ENCODE measurements at regions not wholly inside any gene's neighbourhood (a gene's known extent, or its start where the extent isn't known, plus 50 kb on each side); places are given as distances from the start of the nearest gene placed in this dataset.
"Not testable (repeated sequence)": the region's sequence is repeated elsewhere in the genome, so short reads cannot be mapped to it uniquely, and the experiment has no call there.

- no peak for DNase-seq (ENCODE audit: low spot score)
Measured at GRCh38 chrX:76509775-76510174, 82.3 kb downstream of the MAGEE1 start.

DNA sequence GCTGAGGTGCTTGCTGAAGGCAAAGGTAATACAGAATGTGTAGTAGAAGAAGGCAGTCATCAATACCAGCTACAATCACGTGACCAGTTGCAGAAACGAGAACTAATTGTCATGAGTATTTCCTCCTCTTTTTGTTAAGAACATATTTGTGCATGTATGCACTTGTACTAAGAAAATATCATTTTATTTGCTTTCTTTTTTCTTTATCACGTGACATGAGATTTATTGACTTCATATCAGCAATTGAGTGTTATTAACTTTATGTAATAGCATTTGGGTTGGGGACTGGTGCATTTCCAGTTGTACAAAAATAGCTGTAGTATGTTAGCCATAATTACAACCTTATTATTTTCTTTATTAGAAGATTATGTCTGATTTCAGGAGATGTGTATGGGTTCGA is 90.0 kb downstream of the MAGEE1 start:
- no peak for TF ChIP-seq CTCF (IDR thresholded peaks at IDR 0.05; ENCODE audit: extremely low read depth, insufficient read depth, missing control alignments)
- in situ Hi-C loops (cut with MboI; ENCODE audit: low pct_unique_long_range_greater_than_20kb, low sequenced_read_pairs, unreplicated experiment), result no loop called here

More at GRCh38 chrX:76509775-76510174, 82.3 kb downstream of the MAGEE1 start:
- in situ Hi-C loops (cut with MboI; ENCODE audit: low pct_unique_long_range_greater_than_20kb, low sequenced_read_pairs, unreplicated experiment), result no loop called here
- no peak for TF ChIP-seq CTCF (IDR thresholded peaks at IDR 0.05; ENCODE audit: extremely low read depth, insufficient read depth, missing control alignments)

DNA sequence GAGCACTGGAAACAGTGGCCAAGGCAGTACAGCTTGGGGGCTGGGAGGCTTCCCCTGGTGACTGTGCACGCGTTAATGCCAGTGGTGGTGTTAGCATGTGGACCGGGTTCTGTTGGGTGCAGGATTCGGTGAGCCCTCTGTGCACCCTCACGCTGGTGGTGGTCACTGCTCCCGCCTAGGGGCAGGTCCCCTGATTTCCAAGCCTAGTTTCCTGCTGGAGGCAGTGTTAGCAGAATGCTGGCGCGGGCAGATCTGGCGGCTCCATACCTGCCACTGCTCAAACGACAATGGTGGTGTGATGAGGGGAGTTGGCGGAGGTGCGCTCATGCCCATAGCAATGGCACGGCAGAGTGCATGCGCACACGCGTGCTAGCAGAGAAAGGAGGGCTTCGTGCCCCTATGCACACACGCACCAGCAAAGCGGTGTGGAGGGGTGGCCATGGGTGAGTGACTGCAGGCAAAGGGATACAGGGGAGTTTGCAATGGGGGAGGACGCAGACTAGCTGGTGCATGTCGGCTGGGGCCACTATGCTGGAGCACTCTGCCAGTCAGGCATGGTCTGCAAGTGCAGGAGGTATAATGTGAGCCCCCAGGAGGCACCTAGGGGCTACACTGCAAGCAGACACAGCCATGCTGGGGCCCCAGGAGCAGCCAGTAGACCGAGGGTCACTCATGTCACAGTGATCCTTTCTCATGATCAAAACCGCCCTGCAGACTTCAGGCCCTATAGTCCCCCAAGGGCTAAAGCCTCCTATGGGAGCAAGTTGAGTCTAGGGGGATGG is 93.0 kb downstream of the MAGEE1 start:
- in situ Hi-C loops (cut with MboI; ENCODE audit: low pct_unique_long_range_greater_than_20kb, low sequenced_read_pairs, unreplicated experiment), result no loop called here
- no peak for TF ChIP-seq CTCF (IDR thresholded peaks at IDR 0.05; ENCODE audit: extremely low read depth, insufficient read depth, missing control alignments)
- no peak for DNase-seq (ENCODE audit: low spot score)

More for the DNA sequence above, 90.0 kb downstream of the MAGEE1 start:
- no peak for DNase-seq (ENCODE audit: low spot score)

DNA sequence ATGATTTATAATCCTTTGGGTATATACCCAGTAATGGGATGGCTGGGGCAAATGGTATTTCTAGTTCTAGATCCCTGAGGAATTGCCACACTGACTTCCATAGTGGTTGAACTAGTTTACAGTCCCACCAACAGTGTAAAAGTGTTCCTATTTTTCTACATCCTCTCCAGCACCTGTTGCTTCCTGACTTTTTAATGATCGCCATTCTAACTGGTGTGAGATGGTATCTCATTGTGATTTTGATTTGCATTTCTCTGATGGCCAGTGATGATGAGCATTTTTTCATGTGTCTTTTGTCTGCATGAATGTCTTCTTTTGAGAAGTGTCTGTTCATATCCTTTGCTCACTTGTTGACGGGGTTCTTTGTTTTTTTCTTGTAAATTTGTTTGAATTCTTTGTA is 108.2 kb downstream of the MAGEE1 start:
- in situ Hi-C loops (cut with MboI; ENCODE audit: low pct_unique_long_range_greater_than_20kb, low sequenced_read_pairs, unreplicated experiment); DNase-seq (ENCODE audit: low spot score): not testable (repeated sequence)

DNA sequence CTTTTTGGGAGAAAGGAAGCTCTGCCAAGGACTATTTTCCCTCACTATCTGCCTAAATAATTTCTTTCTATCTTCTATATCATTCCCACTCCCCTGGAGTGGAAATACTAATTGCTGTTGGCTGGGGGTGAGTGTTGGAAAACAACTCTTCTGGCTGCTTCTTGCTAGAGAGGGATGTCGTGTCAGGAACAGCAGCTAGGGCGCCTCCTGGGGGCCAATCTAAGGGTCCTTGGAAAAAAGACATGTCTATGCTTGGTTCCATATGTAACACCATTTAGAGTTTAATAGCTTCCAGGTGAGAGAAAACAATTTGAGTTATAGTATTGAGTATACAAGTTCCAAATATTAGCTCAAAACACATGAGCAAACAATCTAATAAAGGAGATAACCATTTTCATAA is 111.3 kb downstream of the MAGEE1 start:
- no peak for DNase-seq (ENCODE audit: low spot score)
- TF ChIP-seq CTCF (IDR thresholded peaks at IDR 0.05; ENCODE audit: extremely low read depth, insufficient read depth, missing control alignments), result no peak
- in situ Hi-C loops (cut with MboI; ENCODE audit: low pct_unique_long_range_greater_than_20kb, low sequenced_read_pairs, unreplicated experiment), result no loop called here

DNA sequence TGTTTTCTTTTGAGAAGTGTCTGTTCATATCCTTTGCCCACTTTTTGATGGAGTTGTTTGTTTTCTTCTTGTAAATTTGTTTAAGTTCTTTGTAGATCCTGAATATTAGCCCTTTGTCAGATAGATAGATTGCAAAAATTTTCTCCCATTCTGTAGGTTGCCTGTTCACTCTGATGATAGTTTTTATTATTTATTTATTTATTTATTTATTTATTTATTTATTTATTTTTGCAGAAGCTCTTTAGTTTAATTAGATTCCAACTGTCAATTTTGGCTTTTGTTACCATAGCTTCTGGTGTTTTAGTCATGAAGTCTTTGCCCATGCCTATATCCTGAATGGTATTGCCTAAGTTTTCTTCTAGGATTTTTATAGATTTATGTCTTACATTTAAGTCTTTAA is 115.9 kb downstream of the MAGEE1 start:
- in situ Hi-C loops (cut with MboI; ENCODE audit: low pct_unique_long_range_greater_than_20kb, low sequenced_read_pairs, unreplicated experiment); DNase-seq (ENCODE audit: low spot score): not testable (repeated sequence)

- TF ChIP-seq CTCF (IDR thresholded peaks at IDR 0.05; ENCODE audit: extremely low read depth, insufficient read depth, missing control alignments), result no peak
- no peak for DNase-seq (ENCODE audit: low spot score)
- in situ Hi-C loops (cut with MboI; ENCODE audit: low pct_unique_long_range_greater_than_20kb, low sequenced_read_pairs, unreplicated experiment), result no loop called here
Measured at GRCh38 chrX:76550016-76550415, 122.5 kb downstream of the MAGEE1 start.

GRCh38 chrX:76555269-76555668 is 127.8 kb downstream of the MAGEE1 start:
- no peak for TF ChIP-seq CTCF (IDR thresholded peaks at IDR 0.05; ENCODE audit: extremely low read depth, insufficient read depth, missing control alignments)
- no peak for DNase-seq (ENCODE audit: low spot score)
- in situ Hi-C loops (cut with MboI; ENCODE audit: low pct_unique_long_range_greater_than_20kb, low sequenced_read_pairs, unreplicated experiment), result no loop called here

Measured in GM13977 (cell line).